ENCODE measurements at regions not wholly inside any gene's neighbourhood (a gene's known extent, or its start where the extent isn't known, plus 50 kb on each side); places are given as distances from the start of the nearest gene placed in this dataset.
"Not testable (repeated sequence)": the region's sequence is repeated elsewhere in the genome, so short reads cannot be mapped to it uniquely, and the experiment has no call there.

DNA sequence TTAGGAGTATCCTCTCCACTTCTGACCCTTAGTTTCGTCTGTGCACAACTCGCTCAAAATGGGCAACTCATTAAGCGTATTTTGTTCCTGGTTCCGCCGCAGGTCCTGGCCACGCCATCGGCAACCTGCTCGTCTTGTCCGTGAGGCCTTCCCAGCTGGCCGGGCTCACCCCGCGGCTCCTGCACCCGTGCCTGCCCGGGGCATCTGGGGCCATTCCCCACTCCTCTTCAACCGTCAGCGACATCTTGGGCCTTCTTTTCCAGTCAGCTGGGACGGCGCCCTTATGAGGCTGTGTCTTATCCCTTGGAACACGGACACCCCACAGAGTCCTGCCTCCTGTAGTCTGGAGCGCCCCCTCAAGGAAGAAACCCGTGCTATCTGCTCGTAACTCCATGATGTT lies 271.9 kb upstream of the NRSN1 start:
- not testable (repeated sequence) for DNase-seq (ENCODE audit: low read depth, low spot score)

DNA sequence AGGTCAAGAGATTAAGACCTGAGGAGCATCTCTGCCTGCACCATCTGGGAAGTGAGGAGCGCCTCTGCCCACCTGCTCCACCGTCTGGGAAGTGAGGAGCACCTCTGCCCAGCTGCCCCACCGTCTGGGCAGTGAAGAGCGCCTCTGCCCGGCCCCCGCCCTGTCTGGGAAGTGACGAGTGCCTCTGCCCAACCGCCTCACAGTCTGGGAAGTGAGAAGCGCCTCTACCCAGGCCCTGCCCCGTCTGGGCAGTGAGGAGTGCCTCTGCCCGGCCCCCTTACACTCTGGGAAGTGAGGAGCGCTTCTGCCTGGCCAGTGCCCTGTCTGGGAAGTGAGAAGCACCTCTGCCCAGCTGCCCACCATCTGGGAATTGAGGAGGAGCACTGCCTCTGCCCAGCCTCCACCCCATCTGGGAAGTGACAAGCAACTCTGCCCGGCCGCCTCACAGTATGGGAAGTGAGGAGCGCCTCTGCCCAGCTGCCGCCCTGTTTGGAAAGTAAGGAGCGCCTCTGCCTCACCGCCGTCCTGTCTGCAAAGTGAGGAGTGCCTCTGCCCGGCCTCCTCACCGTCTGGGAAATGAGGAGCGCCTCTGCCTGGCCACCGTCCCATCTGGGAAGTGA lies 270.4 kb upstream of the NRSN1 start:
- DNase-seq (ENCODE audit: low read depth, low spot score), result no peak

DNA sequence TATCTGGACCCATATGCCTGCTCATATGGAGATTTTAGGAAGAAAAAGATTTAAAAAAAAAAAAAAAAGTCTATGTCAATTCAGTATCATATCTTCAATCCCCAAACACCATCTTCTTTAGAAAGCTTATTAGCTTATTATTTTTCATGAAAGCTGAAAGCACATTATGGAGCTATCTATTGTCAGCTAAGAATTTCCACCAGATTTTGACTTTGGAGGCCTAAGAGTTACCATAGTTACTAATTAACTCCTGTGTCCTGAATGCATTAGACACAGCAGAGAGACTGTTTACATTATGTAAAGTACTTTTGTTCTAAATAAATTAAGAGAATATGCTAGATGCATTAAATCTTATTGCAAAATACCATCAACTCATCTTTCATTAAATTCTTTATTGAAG lies 255.5 kb upstream of the NRSN1 start:
- no peak for DNase-seq (ENCODE audit: low read depth, low spot score)

DNA sequence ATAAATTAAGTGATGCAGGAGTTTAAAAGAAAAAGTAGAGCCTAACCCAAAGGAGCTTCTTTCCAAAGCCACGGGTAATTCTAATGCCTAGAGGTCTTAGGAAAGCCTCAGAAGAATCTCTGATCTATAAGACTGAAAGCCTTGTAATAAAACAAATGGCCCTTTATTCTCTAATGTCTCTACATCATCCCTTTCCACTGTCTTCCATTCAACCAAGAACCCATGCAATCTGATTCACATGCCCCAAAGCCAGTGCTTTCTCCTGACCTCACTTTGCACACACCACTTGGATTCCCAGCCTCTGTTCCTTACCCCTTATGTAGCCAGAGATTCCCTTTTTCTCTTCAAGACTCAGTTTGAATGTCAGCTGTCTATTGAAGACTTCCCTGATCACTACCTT lies 252.9 kb upstream of the NRSN1 start:
- DNase-seq (ENCODE audit: low read depth, low spot score), result no peak

DNA sequence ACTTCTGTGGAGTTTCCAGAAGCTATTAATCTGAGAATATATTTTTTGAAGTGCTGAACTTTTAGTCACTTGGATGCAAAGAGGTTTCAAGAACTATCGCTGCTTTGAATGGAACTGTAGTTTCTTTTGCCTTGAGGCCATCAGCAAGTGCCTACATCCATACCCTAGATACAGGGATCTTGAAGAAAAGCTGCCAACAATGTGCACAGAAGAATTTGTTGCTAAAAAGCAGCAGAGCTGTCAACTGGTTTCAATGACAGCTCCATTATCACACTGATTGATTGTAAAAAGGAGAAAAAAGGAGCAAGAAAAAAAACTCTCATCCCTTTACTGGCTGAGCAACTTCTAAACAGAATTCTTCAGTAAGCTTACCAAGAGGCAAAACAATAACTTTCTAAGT lies 251.0 kb upstream of the NRSN1 start:
- no peak for DNase-seq (ENCODE audit: low read depth, low spot score)

DNA sequence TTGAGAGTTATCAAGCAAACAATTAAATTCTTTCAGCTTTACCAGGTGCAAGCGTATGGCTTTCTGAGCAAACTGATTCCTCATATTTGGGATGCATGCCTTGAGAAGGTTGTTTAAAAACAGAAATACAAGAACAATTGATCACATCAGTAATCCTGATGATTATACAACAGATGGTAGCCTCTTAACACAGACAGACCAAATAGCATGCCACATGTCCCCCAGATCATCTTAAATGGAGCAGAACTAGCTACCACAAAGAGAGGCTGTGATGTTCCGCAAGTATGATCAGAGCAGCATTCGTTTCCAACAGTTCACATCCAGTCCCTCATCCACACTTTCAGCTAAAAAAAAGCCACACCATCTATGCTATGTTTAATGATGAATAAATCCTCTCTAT lies 246.2 kb upstream of the NRSN1 start:
- DNase-seq (ENCODE audit: low read depth, low spot score), result no peak

DNA sequence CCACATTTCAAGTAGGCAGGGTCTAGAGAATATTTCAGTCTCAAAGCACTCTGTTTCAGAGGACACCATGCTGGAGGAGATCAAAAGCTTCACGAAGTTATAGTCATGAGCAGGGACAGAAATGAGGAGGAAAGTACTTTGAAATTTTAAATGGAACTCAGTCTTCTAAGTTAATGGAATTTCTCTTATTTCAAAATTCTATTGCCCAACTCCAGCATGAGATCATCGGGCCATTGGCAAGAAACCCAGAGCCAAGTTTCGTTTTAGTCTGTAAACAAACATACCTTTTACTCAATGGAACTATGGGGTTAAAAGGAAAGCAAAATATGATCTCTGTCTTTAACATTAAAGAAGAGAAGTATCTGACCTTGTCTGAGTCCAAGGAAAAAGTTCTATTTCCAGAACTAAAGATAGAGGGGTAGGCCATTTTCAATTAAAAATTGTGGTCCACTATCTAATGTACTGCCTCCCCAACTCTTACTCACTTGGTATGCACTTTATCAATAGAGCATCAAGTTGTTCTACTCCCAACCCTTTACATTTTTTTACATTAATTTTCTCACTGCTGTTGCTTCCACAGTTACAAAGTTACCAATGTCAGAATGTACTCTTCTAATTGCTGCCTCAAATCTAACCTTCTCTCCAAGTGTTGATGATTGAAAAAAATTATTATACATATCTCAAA lies 235.3 kb upstream of the NRSN1 start:
- DNase-seq (ENCODE audit: low read depth, low spot score), result no peak

DNA sequence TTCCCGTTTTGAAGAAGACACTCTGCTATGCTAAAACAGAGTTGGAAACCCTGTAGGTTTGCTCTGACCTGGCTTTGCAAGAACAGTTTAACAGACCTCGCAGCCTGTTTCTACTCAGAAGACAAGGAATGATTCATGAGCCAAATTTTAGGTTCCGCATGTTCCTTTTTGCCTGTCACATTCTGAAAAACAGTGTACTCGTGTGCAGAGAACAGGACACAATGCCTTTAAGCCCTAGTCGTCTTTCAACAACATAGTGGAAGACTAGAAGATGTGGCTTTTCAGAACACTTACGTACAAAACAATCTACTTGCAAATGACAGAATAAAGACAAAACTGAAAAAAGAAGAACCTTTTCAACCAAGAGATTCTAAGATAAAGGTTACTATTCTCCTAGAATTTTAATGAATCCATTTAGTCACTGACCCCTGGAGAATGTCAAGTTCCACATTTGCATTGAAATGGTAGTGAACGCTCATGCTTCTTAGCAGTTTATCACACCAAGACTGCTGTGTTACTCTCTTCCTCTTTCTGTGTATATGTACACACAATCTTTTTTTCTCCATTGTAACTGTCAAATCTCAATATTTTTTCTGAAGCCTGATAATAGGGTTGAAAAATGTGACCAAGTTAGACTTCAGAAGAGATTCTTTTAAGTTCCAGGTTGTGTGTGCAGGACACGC lies 220.7 kb upstream of the NRSN1 start:
- no peak for DNase-seq (ENCODE audit: low read depth, low spot score)

DNA sequence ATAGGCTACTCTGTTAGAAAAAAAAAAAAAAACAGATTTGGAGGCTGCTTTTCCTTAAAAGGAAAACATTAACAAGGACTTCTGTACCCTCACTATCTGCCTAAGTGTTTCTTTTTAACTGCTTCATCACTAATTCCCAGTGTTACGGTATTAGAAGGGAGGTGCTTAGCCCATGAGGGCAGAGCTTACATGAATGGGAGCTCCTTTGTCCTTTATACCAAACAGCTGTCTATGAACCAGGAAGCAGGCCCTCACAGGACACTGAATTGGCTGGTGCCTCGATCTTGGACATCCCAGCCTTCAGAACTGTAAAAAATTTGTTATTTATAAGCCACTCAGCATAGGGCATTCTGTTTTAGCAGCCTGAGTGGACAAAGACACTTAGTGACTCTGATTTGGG lies 215.6 kb upstream of the NRSN1 start:
- no peak for DNase-seq (ENCODE audit: low read depth, low spot score)

DNA sequence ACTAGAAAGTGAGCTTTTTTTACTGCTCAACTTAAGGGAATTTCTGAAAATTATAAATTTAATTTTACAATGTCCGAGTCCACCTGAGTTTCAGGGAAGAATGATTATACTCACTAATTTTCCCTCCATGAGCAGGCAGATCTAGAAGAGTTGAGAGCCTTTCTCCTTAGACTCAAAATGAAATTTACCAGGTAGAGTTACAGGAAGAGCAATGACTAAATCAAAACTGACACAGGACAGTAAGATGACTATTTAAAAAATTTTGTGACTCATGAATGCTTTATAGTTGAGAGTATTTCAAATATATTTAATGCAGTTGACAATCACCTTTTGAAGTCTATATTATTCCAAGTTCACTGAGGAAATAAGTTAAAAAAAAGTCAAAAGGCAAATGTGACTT lies 198.1 kb upstream of the NRSN1 start:
- DNase-seq (ENCODE audit: low read depth, low spot score), result no peak

DNA sequence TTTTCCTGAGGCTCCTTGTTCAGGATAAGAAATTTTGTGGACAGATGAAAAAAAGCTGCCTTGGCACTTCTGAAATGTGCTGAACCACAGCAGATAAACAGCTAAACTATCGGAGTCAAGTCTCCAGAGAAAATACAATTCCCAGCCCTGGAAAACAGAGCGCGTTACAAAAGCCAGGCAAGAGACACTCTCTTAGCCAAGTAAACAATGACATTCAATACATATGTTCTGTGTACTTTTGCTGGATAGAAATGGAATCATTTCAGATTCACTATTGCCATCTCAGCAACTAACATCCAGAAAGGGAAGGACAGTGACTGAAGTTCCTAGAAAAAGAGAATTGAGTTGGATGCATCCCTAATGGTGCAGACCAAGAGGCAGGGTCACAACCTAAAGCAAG lies 196.8 kb upstream of the NRSN1 start:
- DNase-seq (ENCODE audit: low read depth, low spot score), result no peak

DNA sequence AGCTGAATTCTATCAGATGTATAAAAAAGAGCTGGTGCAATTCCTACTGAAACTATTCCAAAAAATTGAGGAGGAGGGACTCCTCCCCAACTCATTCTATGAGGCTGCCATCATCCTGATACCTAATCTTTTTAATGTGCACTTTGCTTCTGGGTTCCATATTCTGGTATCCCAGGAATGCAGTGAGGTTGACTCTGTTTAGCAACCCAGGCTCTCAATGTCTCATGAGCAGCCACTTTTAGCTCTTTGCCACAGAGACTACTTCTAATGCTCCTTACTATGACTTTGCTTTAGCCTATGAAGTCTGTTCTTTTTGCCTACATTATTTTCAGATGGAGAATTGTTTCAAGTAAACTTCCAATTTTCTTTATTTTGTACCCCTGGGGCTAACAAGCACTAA lies 185.5 kb upstream of the NRSN1 start:
- no peak for DNase-seq (ENCODE audit: low read depth, low spot score)

DNA sequence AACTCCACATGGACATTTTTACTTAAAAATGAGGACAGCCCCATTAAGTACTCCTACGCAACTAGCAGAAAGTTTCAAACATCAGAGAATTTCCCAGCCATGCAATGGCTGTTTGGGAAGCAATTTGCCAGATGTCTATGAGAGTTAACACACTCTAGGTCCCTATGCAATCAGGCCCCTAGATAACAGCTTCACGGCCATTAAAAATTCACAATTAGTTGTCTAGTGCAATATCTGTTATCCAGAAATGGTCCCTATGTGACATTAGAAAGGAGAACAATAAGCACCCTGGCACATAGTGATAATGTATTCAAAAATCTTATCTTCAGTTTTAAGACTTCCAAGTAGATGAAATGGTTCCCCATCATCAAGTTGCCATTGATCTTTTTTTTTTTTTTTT lies 174.3 kb upstream of the NRSN1 start:
- DNase-seq (ENCODE audit: low read depth, low spot score), result no peak

DNA sequence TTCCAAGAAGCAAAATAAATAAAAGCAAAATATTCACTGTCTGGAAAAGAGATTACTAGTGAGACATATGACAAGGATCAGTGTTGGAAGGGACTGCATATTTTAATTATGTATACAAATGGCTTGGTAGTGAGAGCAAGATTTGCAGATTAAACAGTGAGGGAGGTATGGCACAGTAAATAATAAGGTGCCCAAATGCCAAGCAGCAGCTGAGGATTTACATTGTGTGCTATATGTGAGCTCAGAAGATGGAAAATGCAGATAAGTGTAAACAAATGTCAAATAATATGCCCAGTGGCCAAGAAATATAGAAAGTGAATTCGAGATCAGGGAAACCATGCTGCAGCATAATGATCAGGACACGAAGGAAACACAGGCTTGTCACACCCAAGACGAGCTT lies 173.8 kb upstream of the NRSN1 start:
- DNase-seq (ENCODE audit: low read depth, low spot score), result no peak

DNA sequence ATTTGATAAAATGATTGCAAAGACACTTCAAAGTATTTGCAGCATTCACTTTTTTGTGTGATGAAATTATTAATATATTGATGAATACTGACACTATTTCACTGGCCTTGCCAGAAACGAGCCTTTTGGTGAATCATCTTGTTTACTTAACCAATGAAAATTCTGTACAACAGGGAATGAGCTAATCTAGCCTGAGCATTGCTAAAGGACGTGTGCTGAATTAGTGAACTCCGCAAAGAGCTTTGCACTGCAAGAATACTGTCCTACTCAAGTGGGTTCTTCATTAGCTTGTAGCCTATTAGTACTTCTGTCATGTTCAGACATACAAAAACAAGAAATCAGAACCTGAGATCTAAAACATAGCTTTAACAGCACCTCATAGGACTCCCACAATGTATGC lies 172.0 kb upstream of the NRSN1 start:
- no peak for DNase-seq (ENCODE audit: low read depth, low spot score)

DNA sequence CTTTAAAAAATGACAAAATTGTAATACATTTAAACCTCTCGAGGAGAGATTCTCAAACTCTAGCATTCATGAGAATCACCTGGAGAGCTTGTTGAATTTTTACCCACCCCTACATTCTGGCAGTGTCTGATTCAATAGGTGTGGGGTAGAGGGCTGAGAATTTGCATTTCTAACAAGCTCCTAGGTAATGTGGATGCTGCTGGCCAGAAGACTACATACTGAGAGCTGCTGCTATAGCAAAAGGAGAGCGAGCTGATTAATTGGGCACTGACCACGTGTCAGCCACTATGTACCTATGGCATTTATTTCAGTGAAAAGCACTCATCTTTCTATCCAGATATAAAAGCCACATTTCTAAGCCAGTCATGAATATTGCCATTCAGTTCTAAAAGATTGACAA lies 169.0 kb upstream of the NRSN1 start:
- no peak for DNase-seq (ENCODE audit: low read depth, low spot score)

DNA sequence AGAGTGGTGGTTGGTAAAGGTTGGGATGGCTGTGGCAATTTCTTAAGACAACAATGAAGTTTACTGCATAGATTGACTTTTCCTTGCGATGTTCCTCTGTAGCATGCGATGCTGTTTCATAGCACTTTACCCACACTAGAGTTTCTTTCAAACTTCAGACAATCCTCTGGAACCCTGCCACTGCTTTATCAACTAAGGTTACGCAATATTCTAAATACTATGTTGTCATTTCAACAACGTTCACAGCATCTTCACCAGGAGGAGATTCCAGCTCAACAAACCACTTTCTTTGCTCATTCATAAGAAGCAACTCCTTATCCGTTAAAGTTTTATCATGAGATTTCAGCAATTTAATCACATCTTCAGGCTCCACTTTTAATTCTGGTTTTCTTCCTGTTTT lies 161.2 kb upstream of the NRSN1 start:
- no peak for DNase-seq (ENCODE audit: low read depth, low spot score)

DNA sequence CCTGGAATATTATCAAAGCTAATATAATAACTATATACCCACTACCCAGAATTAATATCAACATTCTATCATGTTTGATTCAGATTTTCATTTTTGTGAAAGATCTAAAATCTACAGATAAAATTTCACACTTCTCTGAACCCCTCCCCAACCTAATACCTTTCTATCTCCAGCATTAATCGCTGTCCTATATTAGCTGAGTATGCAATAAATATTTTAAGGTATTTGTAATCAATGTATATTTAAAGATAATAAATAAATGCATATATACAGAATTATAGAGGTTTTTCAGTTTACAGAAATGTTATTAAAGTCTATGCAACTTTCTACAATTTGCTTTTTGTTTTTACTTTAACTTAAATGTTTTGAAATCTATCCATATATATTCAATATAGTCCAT lies 156.7 kb upstream of the NRSN1 start:
- DNase-seq (ENCODE audit: low read depth, low spot score), result no peak

DNA sequence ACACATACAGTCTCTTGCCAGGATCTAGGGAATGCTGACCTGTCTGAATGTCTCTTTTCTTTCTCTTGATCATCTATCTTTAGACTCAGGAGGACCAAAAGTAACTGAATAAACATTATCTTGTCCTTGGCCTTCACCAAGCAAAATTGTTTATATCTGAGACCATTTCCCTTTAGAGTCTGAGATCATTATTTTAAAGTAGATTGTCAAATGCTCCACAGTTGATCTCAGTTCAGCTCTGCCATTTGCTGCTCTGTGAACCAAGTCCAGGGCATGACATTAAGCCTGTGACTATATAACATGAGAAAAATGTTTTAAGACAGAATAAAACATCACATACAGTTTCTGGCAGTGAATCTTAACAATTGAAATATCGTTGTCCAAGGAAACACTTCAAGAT lies 148.3 kb upstream of the NRSN1 start:
- no peak for DNase-seq (ENCODE audit: low read depth, low spot score)

DNA sequence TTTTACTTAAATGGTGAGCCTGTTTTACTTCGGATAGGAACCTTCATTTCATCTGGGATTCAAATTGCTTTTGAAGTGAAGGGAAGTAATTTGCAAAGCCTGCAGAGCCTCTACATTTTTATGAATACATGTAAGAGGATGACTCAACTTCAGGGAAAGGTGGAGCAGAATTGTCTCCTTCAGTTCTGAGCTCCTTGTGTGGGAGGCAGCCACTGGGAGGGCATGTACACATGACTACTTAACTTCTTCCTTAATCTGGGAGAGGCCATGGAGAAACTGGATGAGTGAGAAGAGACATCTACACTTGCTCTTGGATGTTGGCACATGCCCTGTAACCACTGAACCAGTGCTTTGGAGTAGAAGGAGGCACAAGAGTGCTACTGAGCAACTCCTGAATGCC lies 145.1 kb upstream of the NRSN1 start:
- no peak for DNase-seq (ENCODE audit: low read depth, low spot score)

DNA sequence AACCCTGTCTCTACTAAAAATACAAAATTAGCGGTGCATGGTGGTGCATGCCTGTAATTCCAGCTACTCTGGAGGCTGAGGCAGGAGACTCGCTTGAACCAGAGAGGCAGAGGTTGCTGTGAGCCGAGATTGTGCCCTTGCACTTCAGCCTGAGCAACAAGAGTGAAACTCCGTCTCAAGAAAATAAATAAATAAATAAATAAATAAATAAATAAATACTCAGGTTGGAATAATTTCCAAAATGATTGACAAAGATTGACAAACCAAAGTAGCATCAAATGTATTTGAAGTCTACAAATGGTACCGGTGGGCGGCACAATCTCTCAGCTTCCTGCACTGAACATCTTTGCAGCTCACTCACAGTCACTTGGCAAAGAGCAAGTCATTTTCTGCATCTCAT lies 144.1 kb upstream of the NRSN1 start:
- DNase-seq (ENCODE audit: low read depth, low spot score), result no peak

DNA sequence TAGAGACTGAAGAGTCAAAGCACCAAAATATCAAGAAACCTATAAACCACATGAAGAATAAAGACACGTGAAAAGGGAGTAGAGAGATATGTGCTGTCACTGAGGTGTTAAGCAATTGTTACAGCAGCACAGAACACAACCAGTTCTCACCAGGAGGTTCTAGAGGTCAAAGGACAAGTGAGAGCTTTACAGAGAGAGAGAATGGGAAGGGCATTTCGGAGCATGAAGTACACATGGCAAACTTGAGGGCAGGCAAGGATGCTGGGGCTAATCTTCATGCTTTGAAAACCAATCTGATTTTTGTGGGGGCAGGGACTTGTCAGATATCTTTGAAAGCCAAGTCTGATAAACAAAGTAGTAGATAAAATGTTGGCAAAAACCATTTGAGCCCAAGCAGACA lies 142.3 kb upstream of the NRSN1 start:
- no peak for DNase-seq (ENCODE audit: low read depth, low spot score)

DNA sequence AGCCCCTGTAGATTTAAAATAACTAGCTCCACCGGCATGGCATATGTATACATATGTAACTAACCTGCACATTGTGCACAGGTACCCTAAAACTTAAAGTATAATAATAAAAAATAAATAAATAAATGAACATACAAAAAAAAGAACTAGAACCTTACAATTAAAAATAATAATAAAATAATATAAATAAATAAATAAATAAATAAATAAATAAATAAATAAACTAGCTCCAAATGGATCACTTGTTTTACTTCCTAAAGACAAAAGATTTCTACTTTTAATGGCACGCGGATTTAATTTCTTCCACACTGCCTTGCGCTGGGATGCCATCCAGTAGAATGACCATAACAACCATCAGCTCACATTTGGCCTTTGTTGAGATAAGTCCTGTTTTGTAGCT lies 141.0 kb upstream of the NRSN1 start:
- no peak for DNase-seq (ENCODE audit: low read depth, low spot score)
